Muscle of leg (tissue), 3 donors: ENCODE measurements at regions not wholly inside any gene's neighbourhood (a gene's known extent, or its start where the extent isn't known, plus 50 kb on each side); places are given as distances from the start of the nearest gene placed in this dataset.

ENCODE experiments used
- DNase-seq: peaks from one replicate; pipeline ENCODE4 v3.0.0; 2013
- H3K27ac ChIP-seq: one replicate; pipeline ENCODE4 v1.5.1; 2013; ENCODE audit warnings: mild to moderate bottlenecking, low read length, control low read depth
- H3K27me3 ChIP-seq: one replicate; pipeline ENCODE4 v1.6.1; 2013; ENCODE audit warnings: low read length; ENCODE audit not compliant: control insufficient read depth, insufficient read depth
- H3K36me3 ChIP-seq: one replicate; pipeline ENCODE4 v1.6.1; 2013; ENCODE audit warnings: low read length; ENCODE audit not compliant: control insufficient read depth, insufficient read depth
- H3K4me1 ChIP-seq: one replicate; pipeline ENCODE4 v1.6.1; 2013; ENCODE audit warnings: low read length; ENCODE audit not compliant: control insufficient read depth, insufficient read depth
- H3K4me3 ChIP-seq: one replicate; pipeline ENCODE4 v1.5.1; 2013; ENCODE audit warnings: low read length, control low read depth
- H3K9me3 ChIP-seq: replicated peaks from 2 replicates; pipeline ENCODE4 v1.6.1; 2013; ENCODE audit warnings: low read depth, low read length; ENCODE audit not compliant: control insufficient read depth
- WGBS: methylation state at CpG from one replicate; pipeline ENCODE4 v1.1.5; 2013; ENCODE audit warnings: missing lambda C conversion rate; ENCODE audit not compliant: insufficient coverage; 5-methylcytosine and 5-hydroxymethylcytosine counted together

DNA sequence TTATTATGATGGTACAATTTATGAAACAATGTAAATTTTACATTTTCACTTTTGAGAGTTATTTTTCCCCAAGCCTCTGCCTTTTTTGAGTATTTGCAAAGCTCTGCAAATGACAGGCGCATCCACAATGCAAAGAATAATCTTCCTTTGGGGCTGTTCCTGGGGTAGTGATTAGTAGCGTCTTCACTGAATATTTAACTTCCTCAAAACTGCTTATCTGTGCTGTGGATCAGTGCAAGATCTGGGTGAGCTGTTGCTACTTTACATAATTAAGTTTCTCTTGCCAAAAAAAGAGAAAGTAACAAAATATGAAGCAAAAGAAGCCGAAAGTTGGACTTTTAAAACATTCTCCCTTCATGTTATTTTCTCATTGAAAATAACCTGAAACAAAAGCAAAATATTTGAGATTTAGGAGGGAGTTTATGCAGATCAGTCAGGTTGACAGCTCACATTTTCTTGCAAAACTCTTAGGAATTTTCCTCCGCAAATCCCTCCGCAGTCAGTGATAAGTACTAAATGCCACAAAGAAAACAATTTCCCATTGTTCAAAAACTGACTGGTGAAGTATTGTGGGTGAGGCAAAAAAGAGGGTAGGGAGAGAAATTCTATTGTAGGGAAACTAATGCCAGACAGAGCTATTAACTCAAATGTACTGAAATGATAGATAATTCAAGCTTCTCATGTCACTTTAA is 276.4 kb upstream of the B3GALT2 start:
- WGBS, result no CpG with 5 or more reads among the region's 5 CpGs
- Histone ChIP-seq H3K27ac (no peak overlapping the region), H3K4me1 (no peaks in the 10 kb centered on the region)

DNA sequence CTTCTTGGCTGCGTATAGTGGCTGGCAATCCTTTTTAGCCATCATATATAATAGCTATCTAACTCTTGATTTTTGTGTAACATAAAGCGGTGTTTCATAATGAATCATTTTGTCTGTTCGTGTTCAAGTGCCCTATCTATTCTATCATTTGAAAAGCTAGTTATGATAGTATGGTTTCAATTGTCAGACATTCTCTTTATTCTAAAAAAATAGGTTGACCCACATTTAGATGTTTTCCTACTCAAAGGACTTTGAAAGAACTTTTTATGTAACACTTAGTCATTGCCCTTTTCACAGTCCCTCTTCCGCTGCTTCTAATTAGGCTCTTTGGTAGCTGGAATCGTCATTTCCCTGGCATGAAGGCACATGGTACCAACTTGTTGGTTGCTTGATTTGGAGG is 272.2 kb upstream of the B3GALT2 start:
- H3K27me3 ChIP-seq, result no peaks in the 10 kb centered on the region
- no peak overlapping the region for H3K27ac ChIP-seq
- DNase-seq, result no peak
- no peaks in the 10 kb centered on the region for H3K36me3 ChIP-seq
- no peak overlapping the region for H3K4me3 ChIP-seq
- WGBS, result no CpG with 5 or more reads among the region's 5 CpGs
- no peaks in the 10 kb centered on the region for H3K9me3 ChIP-seq
- no peaks in the 10 kb centered on the region for H3K4me1 ChIP-seq

More for the DNA sequence above, 276.4 kb upstream of the B3GALT2 start:
- no peak for DNase-seq
- Histone ChIP-seq H3K27me3 (no peaks in the 10 kb centered on the region), H3K9me3 (no peaks in the 10 kb centered on the region), H3K4me3 (no peak overlapping the region), H3K36me3 (no peaks in the 10 kb centered on the region)

DNA sequence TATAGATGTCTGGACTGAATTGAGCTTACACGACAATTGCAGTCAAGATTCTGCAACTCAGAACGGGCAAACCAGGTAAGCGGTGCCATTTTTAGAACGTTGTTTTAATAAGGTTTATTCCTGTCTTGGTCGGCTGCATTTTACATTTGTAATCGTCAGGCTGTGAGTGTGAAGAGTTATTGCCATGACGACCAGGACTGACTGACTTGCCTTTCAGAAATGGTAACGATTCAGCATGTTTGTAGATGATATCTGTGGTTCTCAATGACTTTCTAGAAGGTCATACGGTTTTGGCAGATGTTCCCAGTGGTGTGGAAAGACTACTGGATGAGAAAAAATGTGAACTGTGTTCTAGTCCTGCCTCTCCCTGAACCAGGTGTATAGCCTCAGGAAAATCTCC is 271.3 kb upstream of the B3GALT2 start:
- Histone ChIP-seq H3K4me3 (no peak overlapping the region), H3K9me3 (no peaks in the 10 kb centered on the region), H3K27me3 (no peaks in the 10 kb centered on the region), H3K27ac (no peak overlapping the region), H3K4me1 (no peaks in the 10 kb centered on the region), H3K36me3 (no peaks in the 10 kb centered on the region)
- 38% methylated on average over 7 of the region's 9 CpGs for WGBS
- DNase-seq, result peak; percentile 13

DNA sequence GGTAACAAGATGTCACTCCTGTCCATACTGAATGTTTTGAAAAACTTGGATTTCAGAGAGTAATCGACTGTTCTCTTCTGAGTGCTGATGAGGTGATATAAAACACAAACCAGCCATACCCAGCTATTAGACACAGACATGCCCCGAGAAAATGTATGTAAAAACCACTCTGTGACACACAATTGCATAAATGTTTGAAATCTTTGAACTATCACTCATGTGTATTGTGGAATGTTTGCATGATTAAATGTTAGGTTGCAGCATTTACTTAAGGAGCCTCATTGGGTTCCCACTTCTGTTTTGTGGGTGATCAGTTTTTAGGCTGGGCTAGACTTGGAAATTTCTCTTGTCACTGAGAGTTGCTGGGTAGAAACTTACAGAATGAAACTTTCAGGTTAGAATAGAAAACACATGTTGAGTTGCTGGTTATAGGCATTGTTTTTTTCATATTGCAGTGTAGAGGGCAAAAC is 270.4 kb upstream of the B3GALT2 start:
- no CpG with 5 or more reads among the region's 2 CpGs for WGBS
- no peaks in the 10 kb centered on the region for H3K4me1 ChIP-seq
- H3K9me3 ChIP-seq, result no peaks in the 10 kb centered on the region
- H3K4me3 ChIP-seq, result no peak overlapping the region
- no peak overlapping the region for H3K27ac ChIP-seq
- no peaks in the 10 kb centered on the region for H3K36me3 ChIP-seq
- no peaks in the 10 kb centered on the region for H3K27me3 ChIP-seq
- no peak for DNase-seq

DNA sequence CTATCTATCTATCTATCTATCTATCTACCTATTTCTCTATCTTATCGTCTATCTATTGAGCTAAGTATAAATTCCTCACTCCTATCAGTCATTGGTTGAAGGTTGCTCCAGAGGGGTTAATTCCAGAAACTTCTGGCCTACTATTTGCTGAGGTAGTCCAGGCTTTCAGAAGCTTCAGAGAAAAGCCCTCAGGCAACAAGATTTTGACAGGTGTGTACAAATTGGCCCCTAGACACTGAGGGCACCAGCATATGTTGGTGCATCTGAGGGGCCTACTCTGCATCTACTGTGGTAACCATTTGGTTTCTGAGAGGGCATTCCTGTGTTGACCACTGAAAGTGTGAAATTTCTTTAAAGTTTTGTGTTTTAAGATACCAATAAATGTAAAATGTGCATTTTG is 265.2 kb upstream of the B3GALT2 start:
- DNase-seq, result no peak
- Histone ChIP-seq H3K36me3 (no peaks in the 10 kb centered on the region), H3K27me3 (no peaks in the 10 kb centered on the region), H3K4me1 (no peaks in the 10 kb centered on the region), H3K9me3 (no peaks in the 10 kb centered on the region), H3K27ac (no peak overlapping the region), H3K4me3 (no peak overlapping the region)
- no CpG with 5 or more reads among the region's 1 CpG for WGBS

DNA sequence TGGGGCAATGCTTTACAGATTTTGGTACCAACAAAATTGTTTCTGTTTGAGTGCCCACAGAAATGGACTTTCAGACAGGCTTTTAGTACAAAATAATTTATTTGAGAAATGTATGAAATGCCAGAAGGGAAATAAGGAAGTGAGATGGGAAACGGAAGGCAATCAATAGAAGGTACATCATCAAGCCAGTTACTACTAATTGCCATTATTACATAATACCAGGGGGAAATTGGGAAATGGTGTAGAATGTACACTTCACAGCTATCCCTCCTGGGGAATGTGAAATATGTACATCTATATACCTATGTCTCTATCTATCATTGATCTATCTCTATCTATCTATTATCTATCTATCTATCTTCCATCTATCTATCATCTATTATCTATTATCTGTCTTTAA is 264.6 kb upstream of the B3GALT2 start:
- no peak overlapping the region for H3K27ac ChIP-seq
- no peaks in the 10 kb centered on the region for H3K4me1 ChIP-seq
- no CpG with 5 or more reads among the region's 1 CpG for WGBS
- no peaks in the 10 kb centered on the region for H3K9me3 ChIP-seq
- no peak for DNase-seq
- no peaks in the 10 kb centered on the region for H3K36me3 ChIP-seq
- no peak overlapping the region for H3K4me3 ChIP-seq
- no peaks in the 10 kb centered on the region for H3K27me3 ChIP-seq

DNA sequence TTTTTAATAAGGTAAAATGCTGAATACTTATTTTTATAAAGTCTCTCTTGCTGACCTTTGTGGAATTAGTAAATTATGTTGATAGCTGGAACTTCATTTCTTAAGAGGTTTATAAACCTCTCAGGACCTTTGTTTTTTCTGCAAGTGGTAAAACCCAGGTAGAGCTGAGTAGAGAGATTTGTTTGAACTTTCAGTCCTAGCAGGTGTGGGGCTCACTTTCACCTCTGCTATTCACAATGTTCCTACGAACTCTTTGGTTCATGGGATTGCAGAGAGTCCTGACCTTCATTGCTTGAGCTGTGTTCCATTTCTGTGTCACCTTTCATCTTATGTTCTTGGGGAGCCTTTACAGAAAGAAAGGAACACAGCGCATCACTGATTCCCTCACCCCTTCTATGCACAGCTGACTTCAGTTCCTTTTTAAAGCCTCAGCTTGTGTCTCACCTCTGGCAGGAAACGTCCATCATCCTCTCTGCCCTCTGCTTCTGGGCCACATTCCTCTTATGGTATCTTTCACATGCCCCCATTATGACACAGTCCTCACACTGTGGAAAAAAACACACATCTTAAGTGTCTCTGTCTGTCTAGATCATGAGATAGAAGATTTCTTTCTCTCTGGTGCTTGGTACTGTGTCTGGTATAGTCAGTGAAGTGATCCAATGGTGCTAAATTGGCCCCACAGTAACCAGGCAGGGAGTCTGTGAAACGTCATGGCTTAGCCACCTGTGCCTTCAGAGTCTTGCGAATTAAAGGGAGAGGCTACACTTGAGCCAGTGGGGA is 262.5 kb upstream of the B3GALT2 start:
- no peak for DNase-seq
- 28% methylated on average over 2 of the region's 5 CpGs for WGBS

DNA sequence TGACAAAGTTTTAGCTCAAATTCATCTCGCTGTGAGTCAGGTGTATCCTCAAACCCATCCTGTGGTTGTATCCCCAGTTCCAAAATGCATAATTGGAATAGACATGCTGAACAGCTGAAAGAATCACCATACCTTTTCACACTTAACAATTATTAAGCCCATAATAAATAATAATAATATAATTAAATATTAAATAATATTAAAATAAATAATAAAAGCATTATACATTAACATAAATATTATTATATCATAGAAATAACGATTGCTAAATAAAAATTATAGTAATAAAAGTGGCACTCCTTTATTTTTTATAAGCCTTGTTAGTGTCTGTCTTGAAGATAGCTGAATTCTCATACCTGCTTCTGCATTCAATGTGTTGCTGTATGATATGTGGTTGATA is 257.5 kb upstream of the B3GALT2 start:
- H3K4me3 ChIP-seq, result no peak overlapping the region
- H3K27ac ChIP-seq, result no peak overlapping the region
- 100% methylated on average over 1 of the region's 2 CpGs for WGBS
- H3K9me3 ChIP-seq, result no peaks in the 10 kb centered on the region
- no peak for DNase-seq
- H3K27me3 ChIP-seq, result no peaks in the 10 kb centered on the region
- H3K36me3 ChIP-seq, result no peaks in the 10 kb centered on the region
- no peaks in the 10 kb centered on the region for H3K4me1 ChIP-seq

More for the DNA sequence above, 262.5 kb upstream of the B3GALT2 start:
- H3K4me3 ChIP-seq, result no peak overlapping the region
- no peaks in the 10 kb centered on the region for H3K4me1 ChIP-seq
- no peaks in the 10 kb centered on the region for H3K9me3 ChIP-seq
- H3K27me3 ChIP-seq, result no peaks in the 10 kb centered on the region
- no peaks in the 10 kb centered on the region for H3K36me3 ChIP-seq
- no peak overlapping the region for H3K27ac ChIP-seq

DNA sequence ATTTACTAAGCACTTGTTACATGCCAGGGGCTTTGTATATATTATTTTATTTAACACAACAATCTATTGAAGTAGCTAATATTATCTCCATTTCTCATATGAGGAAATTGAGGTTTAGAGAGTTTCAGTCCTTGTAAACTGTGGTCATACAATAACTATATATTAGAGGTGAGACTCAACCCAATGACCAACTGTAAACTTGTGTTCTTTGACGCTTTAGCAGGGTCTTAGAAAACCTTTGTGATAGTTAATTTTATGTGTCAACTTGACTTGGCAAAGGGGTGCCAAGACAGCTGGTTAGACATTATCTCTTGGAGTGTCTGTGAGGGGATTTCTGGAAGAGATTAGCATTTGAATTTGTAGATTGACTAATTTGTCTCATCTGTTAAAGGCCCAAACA is 252.4 kb upstream of the B3GALT2 start:
- Histone ChIP-seq H3K27ac (no peak overlapping the region), H3K4me1 (no peaks in the 10 kb centered on the region), H3K9me3 (peaks cover 3% of the 10 kb centered on the region), H3K27me3 (no peaks in the 10 kb centered on the region), H3K4me3 (no peak overlapping the region), H3K36me3 (no peaks in the 10 kb centered on the region)
- 100% methylated on average over 1 of the region's 1 CpG for WGBS
- DNase-seq, result no peak

DNA sequence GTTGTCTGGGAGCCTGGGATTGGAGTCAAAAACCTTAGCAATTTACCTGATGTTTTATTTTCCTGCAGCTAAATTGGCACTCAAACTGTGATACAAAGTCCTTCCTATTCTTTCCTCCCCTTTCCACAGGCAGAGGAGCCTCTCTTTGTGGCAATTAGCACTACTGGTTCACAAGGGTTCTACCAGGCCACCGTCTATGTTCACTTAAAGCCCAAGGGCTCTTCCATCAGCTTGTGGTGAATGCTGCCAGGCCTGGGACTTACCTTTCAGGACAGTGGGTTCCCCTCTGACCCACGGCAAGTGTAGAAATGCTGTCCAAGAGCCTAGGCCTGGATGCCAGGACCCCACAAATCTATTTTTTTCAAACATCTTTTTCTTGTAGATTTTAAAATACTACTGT is 251.9 kb upstream of the B3GALT2 start:
- WGBS, result 71% methylated on average over 1 of the region's 2 CpGs
- H3K4me1 ChIP-seq, result no peaks in the 10 kb centered on the region
- no peak for DNase-seq
- H3K27me3 ChIP-seq, result no peaks in the 10 kb centered on the region
- H3K36me3 ChIP-seq, result no peaks in the 10 kb centered on the region
- no peak overlapping the region for H3K27ac ChIP-seq
- H3K4me3 ChIP-seq, result no peak overlapping the region
- peaks cover 8% of the 10 kb centered on the region for H3K9me3 ChIP-seq
